ENCODE measurements at regions not wholly inside any gene's neighbourhood (a gene's known extent, or its start where the extent isn't known, plus 50 kb on each side); places are given as distances from the start of the nearest gene placed in this dataset.

DNA sequence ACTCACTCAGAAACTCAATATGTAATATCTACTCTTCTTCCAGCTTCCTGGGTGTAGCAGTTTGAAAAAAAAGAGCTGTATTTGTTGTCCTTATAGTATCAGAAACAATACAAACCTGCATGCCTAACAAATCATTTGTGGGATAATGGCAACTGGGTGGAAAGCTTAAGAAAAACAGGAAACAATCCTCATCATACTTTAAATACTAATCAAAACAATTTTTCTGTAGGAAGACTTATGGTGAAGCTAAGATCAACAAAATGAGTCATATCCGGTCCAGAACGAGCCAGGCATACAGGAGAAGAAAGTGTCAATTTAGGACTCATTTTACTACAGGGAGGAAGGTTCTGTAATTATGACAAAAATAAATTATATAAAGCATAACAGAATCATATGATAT, 181.8 kb upstream of the ADGRL4 start:
- Histone ChIP-seq H3K4me1 (ENCODE audit: control insufficient read depth, insufficient read depth, low read length) (0 out of 2 replicates have a peak, but pooled peaks cover 2% of the 10 kb centered on the region), H3K27ac (ENCODE audit: low read length) (no peak overlapping the region), H3K9me3 (ENCODE audit: control insufficient read depth, insufficient read depth, low read depth, low read length) (no peaks in the 10 kb centered on the region; the same call in 1 of the 2 replicates), H3K4me3 (ENCODE audit: low read depth in 2 of 2, low read length in 2 of 2) (no peak overlapping the region), H3K36me3 (ENCODE audit: control insufficient read depth, insufficient read depth, low read length) (no peaks in the 10 kb centered on the region), H3K27me3 (ENCODE audit: control insufficient read depth, insufficient read depth, low read length) (no peaks in the 10 kb centered on the region)
- ChIA-PET POLR2A (interaction anchor here (0.6 kb wide), 1 partner anchor 1131 kb away, joined by 3 read pairs; no protein-coding TSS in a partner anchor), CTCF (no interaction called here)
- intact Hi-C loops (cut with micrococcal nuclease; ENCODE audit: unreplicated experiment) (no loop called here), in situ Hi-C loops (cut with HindIII; ENCODE audit: low pct_unique_long_range_greater_than_20kb, low sequenced_read_pairs) (no loop called here)
- DNase-seq (ENCODE audit: low read depth, low spot score) (peak; percentile 72), ATAC-seq (peak; percentile 48; the same call in 1 of the 2 replicates)
- no TSS peak for BruUV-seq (replicated peaks)
- TF ChIP-seq, protein P1, sequence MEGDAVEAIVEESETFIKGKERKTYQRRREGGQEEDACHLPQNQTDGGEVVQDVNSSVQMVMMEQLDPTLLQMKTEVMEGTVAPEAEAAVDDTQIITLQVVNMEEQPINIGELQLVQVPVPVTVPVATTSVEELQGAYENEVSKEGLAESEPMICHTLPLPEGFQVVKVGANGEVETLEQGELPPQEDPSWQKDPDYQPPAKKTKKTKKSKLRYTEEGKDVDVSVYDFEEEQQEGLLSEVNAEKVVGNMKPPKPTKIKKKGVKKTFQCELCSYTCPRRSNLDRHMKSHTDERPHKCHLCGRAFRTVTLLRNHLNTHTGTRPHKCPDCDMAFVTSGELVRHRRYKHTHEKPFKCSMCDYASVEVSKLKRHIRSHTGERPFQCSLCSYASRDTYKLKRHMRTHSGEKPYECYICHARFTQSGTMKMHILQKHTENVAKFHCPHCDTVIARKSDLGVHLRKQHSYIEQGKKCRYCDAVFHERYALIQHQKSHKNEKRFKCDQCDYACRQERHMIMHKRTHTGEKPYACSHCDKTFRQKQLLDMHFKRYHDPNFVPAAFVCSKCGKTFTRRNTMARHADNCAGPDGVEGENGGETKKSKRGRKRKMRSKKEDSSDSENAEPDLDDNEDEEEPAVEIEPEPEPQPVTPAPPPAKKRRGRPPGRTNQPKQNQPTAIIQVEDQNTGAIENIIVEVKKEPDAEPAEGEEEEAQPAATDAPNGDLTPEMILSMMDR (IDR thresholded peaks at IDR 0.05), result no peak
- no peak for TF ChIP-seq TCF7L2 (IDR thresholded peaks at IDR 0.05; ENCODE audit: low read depth, low read length)
- TF ChIP-seq POLR2AphosphoS5 (IDR thresholded peaks at IDR 0.05; ENCODE audit: low read depth, low read length), result no peak

- TF ChIP-seq TCF7L2 (IDR thresholded peaks at IDR 0.05; ENCODE audit: low read depth, low read length), result no peak
- TF ChIP-seq, protein P1 (IDR thresholded peaks at IDR 0.05), result no peak
- TF ChIP-seq REST (IDR thresholded peaks at IDR 0.05; ENCODE audit: insufficient read depth in 1 of 2, low read depth in 2 of 2, low read length in 1 of 2), result no peak
- TF ChIP-seq POLR2AphosphoS5 (IDR thresholded peaks at IDR 0.05; ENCODE audit: low read depth, low read length), result no peak
- no peak for TF ChIP-seq SIN3A (IDR thresholded peaks at IDR 0.05; ENCODE audit: borderline replicate concordance, insufficient read depth, low read depth, low read length)
- intact Hi-C loops (cut with micrococcal nuclease; ENCODE audit: unreplicated experiment), result no loop called here
- H3K4me3 ChIP-seq (ENCODE audit: low read depth in 2 of 2, low read length in 2 of 2), result no peak overlapping the region
- no peak for DNase-seq (ENCODE audit: low read depth, low spot score)
- ChIA-PET CTCF (no interaction called here), POLR2A (interaction anchor here (0.6 kb wide), 1 partner anchor 59 kb away, joined by 16 read pairs; no protein-coding TSS in a partner anchor)
- H3K36me3 ChIP-seq (ENCODE audit: control insufficient read depth, insufficient read depth, low read length), result no peaks in the 10 kb centered on the region
- H3K27ac ChIP-seq (ENCODE audit: low read length), result no peak overlapping the region
- in situ Hi-C loops (cut with HindIII; ENCODE audit: low pct_unique_long_range_greater_than_20kb, low sequenced_read_pairs), result no loop called here
- H3K9me3 ChIP-seq (ENCODE audit: control insufficient read depth, insufficient read depth, low read depth, low read length), result no peaks in the 10 kb centered on the region; the same call in 1 of the 2 replicates
- H3K27me3 ChIP-seq (ENCODE audit: control insufficient read depth, insufficient read depth, low read length), result no peaks in the 10 kb centered on the region
- ATAC-seq, result no peak
- H3K4me1 ChIP-seq (ENCODE audit: control insufficient read depth, insufficient read depth, low read length), result 0 out of 2 replicates have a peak, but pooled peaks cover 2% of the 10 kb centered on the region
- no TSS peak for BruUV-seq (replicated peaks)
Measured at GRCh38 chr1:79186260-79186659, 179.7 kb upstream of the ADGRL4 start.

All from Panc1 (cell line).